Parathyroid adenoma (tissue), 2 donors: ENCODE measurements at regions not wholly inside any gene's neighbourhood (a gene's known extent, or its start where the extent isn't known, plus 50 kb on each side); places are given as distances from the start of the nearest gene placed in this dataset.

Source experiments
- H2AFZ ChIP-seq: fragments of 300-600 bp; sonication (generic); one replicate; pipeline ENCODE4 v1.7.0; 2017; ENCODE audit warnings: antibody characterized with exemption, mild to moderate bottlenecking
- H3K27ac ChIP-seq: fragments of 300-600 bp; sonication (generic); one replicate; pipeline ENCODE4 v1.7.0; 2017
- H3K27me3 ChIP-seq: fragments of 300-600 bp; sonication (generic); one replicate; pipeline ENCODE4 v1.7.0; 2017; ENCODE audit warnings: low read length; ENCODE audit not compliant: control insufficient read depth, insufficient read depth
- H3K36me3 ChIP-seq: fragments of 300-600 bp; sonication (generic); one replicate; pipeline ENCODE4 v1.7.0; 2017; ENCODE audit warnings: low read length; ENCODE audit not compliant: control insufficient read depth, insufficient read depth
- H3K4me1 ChIP-seq: fragments of 300-600 bp; sonication (generic); one replicate; pipeline ENCODE4 v1.7.0; 2017; ENCODE audit warnings: control low read depth
- H3K4me2 ChIP-seq: fragments of 300-600 bp; sonication (generic); one replicate; pipeline ENCODE4 v1.7.0; 2017; ENCODE audit warnings: low read length
- H3K4me3 ChIP-seq: fragments of 300-600 bp; sonication (generic); one replicate; pipeline ENCODE4 v1.7.0; 2017; ENCODE audit warnings: low read depth, low read length
- H3K79me2 ChIP-seq: fragments of 300-600 bp; sonication (generic); one replicate; pipeline ENCODE4 v1.7.0; 2017; ENCODE audit warnings: control low read depth
- H3K9ac ChIP-seq: fragments of 300-600 bp; sonication (generic); one replicate; pipeline ENCODE4 v1.7.0; 2017; ENCODE audit warnings: mild to moderate bottlenecking
- H3K9me3 ChIP-seq: fragments of 300-600 bp; sonication (generic); one replicate; pipeline ENCODE4 v1.7.0; 2017; ENCODE audit warnings: low read length; ENCODE audit not compliant: control insufficient read depth
- TF ChIP-seq, protein P1 (sequence below): fragments of 300-600 bp; sonication (generic); IDR thresholded peaks from one replicate; pipeline ENCODE4 v1.7.0; 2017; ENCODE audit warnings: antibody characterized with exemption, mild to moderate bottlenecking
- donor health status: primary hyperparathyroidism.

DNA sequence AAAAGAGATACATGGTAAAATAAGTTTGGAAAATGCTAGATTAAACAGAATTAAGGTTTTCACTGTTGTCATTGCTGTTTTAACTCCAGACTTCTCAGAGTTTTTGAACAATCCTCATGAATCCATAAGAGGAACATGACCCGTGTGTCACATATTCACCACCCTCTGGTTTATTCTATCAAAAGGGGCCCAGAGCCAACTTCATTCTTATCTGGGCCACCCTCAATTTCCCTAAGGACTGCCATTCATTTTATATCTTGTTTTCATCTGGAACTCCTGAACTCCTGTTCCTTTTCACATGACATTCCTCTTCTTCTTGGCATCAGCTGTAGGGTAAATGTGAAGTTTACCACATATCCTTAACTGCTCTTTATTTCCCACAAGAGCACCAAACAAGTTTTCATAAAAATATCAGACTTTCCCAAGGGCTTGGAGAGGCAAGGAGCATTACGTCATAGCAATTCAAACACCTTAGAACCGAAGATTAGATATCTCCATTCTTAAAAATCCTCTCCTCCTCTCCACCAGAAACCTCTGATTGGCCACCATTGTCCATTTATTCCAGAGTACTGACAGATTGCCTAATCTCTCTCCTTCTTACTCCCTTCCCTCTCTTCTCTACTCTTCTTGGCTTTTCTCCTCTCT, 225.2 kb downstream of the SEC23A start:
- no peak overlapping the region for H3K4me3 ChIP-seq
- H3K27me3 ChIP-seq: no peaks in the 10 kb centered on the region
- no peaks in the 10 kb centered on the region for H3K4me1 ChIP-seq
- no peak overlapping the region for H3K9ac ChIP-seq
- H3K36me3 ChIP-seq: no peaks in the 10 kb centered on the region
- no peak overlapping the region for H3K4me2 ChIP-seq
- TF ChIP-seq, protein P1, sequence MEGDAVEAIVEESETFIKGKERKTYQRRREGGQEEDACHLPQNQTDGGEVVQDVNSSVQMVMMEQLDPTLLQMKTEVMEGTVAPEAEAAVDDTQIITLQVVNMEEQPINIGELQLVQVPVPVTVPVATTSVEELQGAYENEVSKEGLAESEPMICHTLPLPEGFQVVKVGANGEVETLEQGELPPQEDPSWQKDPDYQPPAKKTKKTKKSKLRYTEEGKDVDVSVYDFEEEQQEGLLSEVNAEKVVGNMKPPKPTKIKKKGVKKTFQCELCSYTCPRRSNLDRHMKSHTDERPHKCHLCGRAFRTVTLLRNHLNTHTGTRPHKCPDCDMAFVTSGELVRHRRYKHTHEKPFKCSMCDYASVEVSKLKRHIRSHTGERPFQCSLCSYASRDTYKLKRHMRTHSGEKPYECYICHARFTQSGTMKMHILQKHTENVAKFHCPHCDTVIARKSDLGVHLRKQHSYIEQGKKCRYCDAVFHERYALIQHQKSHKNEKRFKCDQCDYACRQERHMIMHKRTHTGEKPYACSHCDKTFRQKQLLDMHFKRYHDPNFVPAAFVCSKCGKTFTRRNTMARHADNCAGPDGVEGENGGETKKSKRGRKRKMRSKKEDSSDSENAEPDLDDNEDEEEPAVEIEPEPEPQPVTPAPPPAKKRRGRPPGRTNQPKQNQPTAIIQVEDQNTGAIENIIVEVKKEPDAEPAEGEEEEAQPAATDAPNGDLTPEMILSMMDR: no peak
- H2AFZ ChIP-seq: no peak overlapping the region
- no peak overlapping the region for H3K27ac ChIP-seq
- no peaks in the 10 kb centered on the region for H3K79me2 ChIP-seq
- H3K9me3 ChIP-seq: no peaks in the 10 kb centered on the region

DNA sequence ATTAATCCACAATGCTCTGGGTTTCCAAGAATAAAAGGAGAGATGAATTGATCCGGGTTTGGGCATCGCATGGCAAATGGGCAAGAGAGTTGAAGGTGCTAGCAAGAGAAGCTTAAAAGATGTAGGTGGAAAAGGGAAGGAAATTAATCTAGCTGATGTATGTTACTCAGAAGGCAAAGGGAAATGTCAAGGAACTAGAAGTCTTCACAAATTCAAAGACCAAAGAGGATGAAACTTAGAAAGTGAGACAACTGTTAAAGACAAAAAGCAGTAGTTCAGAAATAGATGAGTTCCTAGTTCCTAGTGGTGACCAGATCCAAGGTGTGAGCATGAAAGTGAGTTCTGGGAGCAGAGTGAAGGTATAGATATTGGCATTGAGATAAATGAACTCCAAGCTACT, 228.3 kb downstream of the SEC23A start:
- H3K9ac ChIP-seq: no peak overlapping the region
- TF ChIP-seq, protein P1: no peak
- no peaks in the 10 kb centered on the region for H3K4me1 ChIP-seq
- H3K27me3 ChIP-seq: no peaks in the 10 kb centered on the region
- no peak overlapping the region for H2AFZ ChIP-seq
- H3K36me3 ChIP-seq: no peaks in the 10 kb centered on the region
- no peaks in the 10 kb centered on the region for H3K9me3 ChIP-seq
- H3K4me2 ChIP-seq: no peak overlapping the region
- no peak overlapping the region for H3K4me3 ChIP-seq
- no peaks in the 10 kb centered on the region for H3K79me2 ChIP-seq
- no peak overlapping the region for H3K27ac ChIP-seq

DNA sequence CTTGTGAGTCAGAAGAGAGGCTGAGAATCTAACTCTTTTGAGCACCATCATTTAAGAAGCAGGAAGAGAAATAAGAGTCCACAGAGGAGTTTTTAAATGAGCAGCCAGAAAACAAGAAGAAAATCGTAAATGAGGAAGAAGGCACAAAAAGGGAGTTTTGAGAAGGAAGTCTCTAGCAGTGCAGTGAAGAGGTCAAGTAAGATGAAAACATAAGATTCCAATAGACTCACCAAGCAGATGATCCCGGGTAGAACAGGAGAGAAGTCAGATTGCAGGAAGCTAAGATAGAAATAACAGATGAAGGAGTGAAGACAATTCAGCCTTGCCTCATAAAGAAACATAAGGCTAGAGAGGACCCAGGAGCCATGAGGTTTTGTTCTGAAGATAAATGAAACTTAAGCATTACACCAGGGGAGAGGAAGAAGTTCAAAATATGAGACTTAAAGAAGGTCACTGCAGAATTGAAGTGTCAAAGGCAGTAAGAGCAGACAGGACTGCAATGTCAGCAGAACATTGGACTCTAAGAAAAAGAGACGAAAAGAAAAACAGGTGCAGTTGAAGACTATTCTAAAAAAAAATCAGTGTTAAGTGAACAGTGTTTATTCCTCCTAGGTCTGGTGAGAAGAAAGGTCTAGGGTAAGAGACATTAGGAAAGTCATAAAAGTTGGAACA, 229.0 kb downstream of the SEC23A start:
- Histone ChIP-seq H3K4me3 (no peak overlapping the region), H3K4me2 (no peak overlapping the region), H3K79me2 (no peaks in the 10 kb centered on the region), H3K27me3 (no peaks in the 10 kb centered on the region), H3K36me3 (no peaks in the 10 kb centered on the region), H2AFZ (no peak overlapping the region), H3K4me1 (no peaks in the 10 kb centered on the region), H3K27ac (no peak overlapping the region), H3K9ac (no peak overlapping the region), H3K9me3 (no peaks in the 10 kb centered on the region)
- TF ChIP-seq, protein P1: no peak

DNA sequence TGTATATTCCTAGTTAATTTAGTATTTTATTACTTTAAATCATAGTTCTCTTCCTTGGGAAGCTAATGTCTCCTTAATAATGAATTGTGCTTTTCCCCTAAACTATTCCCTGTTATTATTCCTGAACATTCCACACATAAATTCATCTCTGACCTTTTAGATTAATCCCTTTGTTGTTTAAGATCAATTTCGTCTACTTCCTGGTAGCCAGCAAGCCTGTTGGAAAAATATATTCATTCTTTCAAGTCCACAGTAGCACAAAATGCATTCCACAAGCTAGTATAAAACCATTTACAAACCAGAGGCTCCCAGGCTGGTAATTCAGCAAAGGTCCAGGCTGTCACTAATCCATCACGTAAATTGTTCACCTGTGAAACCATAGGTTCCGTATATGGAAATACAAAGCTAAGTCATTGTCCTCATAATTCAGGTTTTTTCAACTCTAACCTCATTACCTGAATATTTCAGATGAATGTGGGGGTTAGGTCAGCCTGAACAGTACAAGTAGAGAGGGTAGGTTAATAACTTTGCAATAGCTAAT, 232.7 kb downstream of the SEC23A start:
- Histone ChIP-seq H3K4me3 (no peak overlapping the region), H2AFZ (no peak overlapping the region), H3K4me2 (no peak overlapping the region), H3K36me3 (no peaks in the 10 kb centered on the region), H3K9ac (no peak overlapping the region), H3K9me3 (no peaks in the 10 kb centered on the region), H3K27ac (no peak overlapping the region), H3K79me2 (no peaks in the 10 kb centered on the region), H3K27me3 (no peaks in the 10 kb centered on the region), H3K4me1 (no peaks in the 10 kb centered on the region)
- TF ChIP-seq, protein P1: no peak
